Activated CD8-positive, alpha-beta memory T cell treated with anti-CD3 and anti-CD28 coated beads for 24 hours (primary cell): ENCODE measurements at regions not wholly inside any gene's neighbourhood (a gene's known extent, or its start where the extent isn't known, plus 50 kb on each side); places are given as distances from the start of the nearest gene placed in this dataset.

Experiments used
- DNase-seq: peaks from one replicate; pipeline ENCODE4 v3.0.0-alpha.2; 2020

- no peak for DNase-seq
Measured at GRCh38 chr2:46239175-46239846, 57.9 kb upstream of the EPAS1 start.

DNA sequence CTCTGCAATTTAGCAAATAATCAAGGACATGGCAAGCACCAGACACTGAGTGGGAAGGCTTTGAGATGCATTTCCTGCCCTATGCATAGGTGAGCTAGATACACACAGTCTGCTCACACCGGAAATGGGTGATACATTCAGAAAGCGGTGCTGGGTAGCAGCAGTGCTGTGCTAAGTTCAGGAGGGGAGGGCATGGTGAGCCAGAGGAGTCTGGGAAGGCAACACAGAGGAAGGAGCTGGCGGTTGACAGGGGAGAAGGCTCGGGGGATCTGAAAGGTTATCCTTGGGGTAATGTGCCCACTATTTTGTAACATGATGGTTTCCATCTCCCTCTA is 57.4 kb upstream of the EPAS1 start:
- peak; percentile 72 for DNase-seq

- DNase-seq, result no peak
Measured at GRCh38 chr2:46241344-46241743, 55.9 kb upstream of the EPAS1 start.

DNA sequence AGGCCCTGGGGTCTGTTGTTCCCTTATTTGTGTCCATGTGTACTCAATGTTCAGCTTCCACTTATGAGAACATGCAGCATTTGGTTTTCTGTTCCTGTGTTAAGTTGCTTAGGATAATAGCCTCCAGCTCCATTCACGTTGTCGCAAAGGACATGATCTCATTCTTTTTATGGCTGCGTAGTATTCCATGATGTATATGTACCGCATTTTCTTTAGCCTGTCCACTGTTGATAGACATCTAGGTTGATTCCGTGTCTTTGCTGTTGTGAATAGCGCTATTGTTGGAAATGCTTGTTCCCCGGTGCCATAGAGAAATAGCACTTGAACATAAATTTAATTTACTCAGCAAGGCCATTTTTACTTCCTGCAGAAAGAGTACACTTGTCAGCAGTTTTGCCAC is 51.3 kb upstream of the EPAS1 start:
- DNase-seq, result no peak

- DNase-seq, result no peak
Measured at GRCh38 chr2:46246790-46247189, 50.4 kb upstream of the EPAS1 start.
